Hematopoietic multipotent progenitor cell treated with erythropoietin and hydrocortisone succinate and interleukin-3 and kit ligand, for 4 days (in vitro differentiated cells): ENCODE measurements at regions not wholly inside any gene's neighbourhood (a gene's known extent, or its start where the extent isn't known, plus 50 kb on each side); places are given as distances from the start of the nearest gene placed in this dataset.
"Not testable (repeated sequence)": the region's sequence is repeated elsewhere in the genome, so short reads cannot be mapped to it uniquely, and the experiment has no call there.

Experiments
- DNase-seq: peaks from one replicate; pipeline ENCODE4 v3.0.0-alpha.2; 2015

GRCh38 chrY:11769937-11770336 is 931.1 kb upstream of the USP9Y start:
- no peak for DNase-seq

GRCh38 chrY:11779743-11780142 is 921.3 kb upstream of the USP9Y start:
- not testable (repeated sequence) for DNase-seq

GRCh38 chrY:11789057-11789456 is 912.0 kb upstream of the USP9Y start:
- DNase-seq = not testable (repeated sequence)

- not testable (repeated sequence) for DNase-seq
Measured at GRCh38 chrY:11823752-11824151, 877.3 kb upstream of the USP9Y start.

- peak; percentile 0 for DNase-seq
Measured at GRCh38 chrY:11834197-11834596, 866.8 kb upstream of the USP9Y start.
